Right lobe of liver (tissue), 4 donors: ENCODE measurements at regions not wholly inside any gene's neighbourhood (a gene's known extent, or its start where the extent isn't known, plus 50 kb on each side); places are given as distances from the start of the nearest gene placed in this dataset.

Experiments
- CTCF ChIP-seq, 4 donors: fragments of 200-600 bp in 3 of 4; fragments of 450-650 bp in 1 of 4; IDR thresholded peaks; one replicate each; pipeline versions ENCODE4 v1.5.1 to v1.8.0; 2016 to 2022; ENCODE audit warnings: antibody characterized with exemption in 4 of 4, mild to moderate bottlenecking in 2 of 4
- POLR2A ChIP-seq: fragments of 450-650 bp; IDR thresholded peaks from one replicate; pipeline ENCODE4 v1.6.1; 2017; ENCODE audit warnings: antibody characterized with exemption, mild to moderate bottlenecking
- donor health status: DM: no; HTN: no; CAD: no.
- donor health status: DM: no; HTN: no; CAD: no.
- donor health status: DM: no; HTN: yes; CAD: no.

GRCh38 chr1:115423776-115424175 lies 85.7 kb upstream of the NGF start:
- no peak for TF ChIP-seq CTCF (IDR thresholded peaks at IDR 0.05)
- TF ChIP-seq POLR2A, result no peak
